CD4-positive, alpha-beta memory T cell (primary cell): ENCODE measurements at regions not wholly inside any gene's neighbourhood (a gene's known extent, or its start where the extent isn't known, plus 50 kb on each side); places are given as distances from the start of the nearest gene placed in this dataset.
A peak's percentile ranks its signal among the peaks of the same experiment; 100 is the strongest.
"Not testable (repeated sequence)": the region's sequence is repeated elsewhere in the genome, so short reads cannot be mapped to it uniquely, and the experiment has no call there.

Source experiments
- CTCF ChIA-PET: fragments of 350-600 bp; sonication (Branson Sonifier 250); formaldehyde crosslinking; loops from one replicate; lab custom pipeline; 2021; ENCODE audit warnings: inconsistent platforms; ENCODE audit not compliant: partially characterized antibody; lab: Charles Lee
- POLR2A ChIA-PET: fragments of 350-600 bp; sonication (Branson Sonifier 250); formaldehyde crosslinking; loops from one replicate; lab custom pipeline; 2021; ENCODE audit not compliant: partially characterized antibody; lab: Charles Lee
- DNase-seq, 5 donors: peaks; one replicate each; pipeline versions ENCODE4 v3.0.0 to v3.0.0-alpha.2; 2020 to 2022; ENCODE audit warnings: mixed read lengths in 1 of 5
- H3K27ac ChIP-seq: one replicate; pipeline ENCODE4 v1.7.0; 2013; ENCODE audit warnings: low read depth, low read length
- H3K27me3 ChIP-seq: 2 replicates; pipeline ENCODE4 v1.7.0; 2013; ENCODE audit warnings: mild to moderate bottlenecking, low read length, moderate library complexity; ENCODE audit not compliant: insufficient read depth
- H3K36me3 ChIP-seq: 2 replicates; pipeline ENCODE4 v1.7.0; 2013; ENCODE audit warnings: mild to moderate bottlenecking, low read length, moderate library complexity; ENCODE audit not compliant: insufficient read depth
- H3K4me1 ChIP-seq: 2 replicates; pipeline ENCODE4 v1.7.0; 2013; ENCODE audit warnings: mild to moderate bottlenecking, low read length, moderate library complexity; ENCODE audit not compliant: insufficient read depth
- H3K4me3 ChIP-seq, 2 donors: one replicate each; pipeline ENCODE4 v1.7.0; 2013; ENCODE audit warnings: low read length in 2 of 2, mild to moderate bottlenecking in 1 of 2
- H3K9me3 ChIP-seq, 2 donors: one replicate each; pipeline ENCODE4 v1.7.0; 2013; ENCODE audit warnings: low read length in 2 of 2, control low read depth in 1 of 2; ENCODE audit not compliant: control insufficient read depth in 1 of 2
- H3K27ac Mint-ChIP-seq, 7 donors: one replicate each; pipeline ENCODE4 v1.8.0; 2020 to 2021; ENCODE audit warnings: mixed read lengths in 7 of 7, mild to moderate bottlenecking in 6 of 7, inconsistent platforms in 3 of 7, moderate library complexity in 3 of 7
- H3K27me3 Mint-ChIP-seq, 2 donors: one replicate each; pipeline ENCODE4 v1.8.0; 2020 to 2021; ENCODE audit warnings: mixed read lengths in 2 of 2
- H3K36me3 Mint-ChIP-seq, 2 donors: one replicate each; pipeline ENCODE4 v1.8.0; 2020 to 2021; ENCODE audit warnings: mixed read lengths in 2 of 2, inconsistent platforms in 1 of 2, mild to moderate bottlenecking in 1 of 2
- H3K4me1 Mint-ChIP-seq, 4 donors: one replicate each; pipeline ENCODE4 v1.8.0; 2020 to 2021; ENCODE audit warnings: mixed read lengths in 4 of 4, mild to moderate bottlenecking in 1 of 4
- H3K4me3 Mint-ChIP-seq, 8 donors: one replicate each; pipeline ENCODE4 v1.8.0; 2020 to 2021; ENCODE audit warnings: mixed read lengths in 8 of 8, mild to moderate bottlenecking in 7 of 8, moderate library complexity in 6 of 8, inconsistent platforms in 3 of 8
- H3K9me3 Mint-ChIP-seq, 8 donors: one replicate each; pipeline ENCODE4 v1.8.0; 2020 to 2021; ENCODE audit warnings: mixed read lengths in 8 of 8, mild to moderate bottlenecking in 5 of 8, inconsistent platforms in 3 of 8, moderate library complexity in 1 of 8
- intact Hi-C: fragments of 100-400 bp; cut with micrococcal nuclease; formaldehyde crosslinking; loops from one replicate; pipeline ENCODE4 v1.15.1; 2023

- H3K4me1 Mint-ChIP-seq, H3K4me1 ChIP-seq, H3K27me3 Mint-ChIP-seq, CTCF ChIA-PET, H3K36me3 Mint-ChIP-seq, intact Hi-C loops, H3K27me3 ChIP-seq, H3K4me3 ChIP-seq, POLR2A ChIA-PET, H3K4me3 Mint-ChIP-seq, H3K27ac ChIP-seq, H3K36me3 ChIP-seq: not testable (repeated sequence)
- Mint-ChIP-seq H3K27ac (peak overlapping the region in 1 of 7 donors; percentile 0), H3K9me3 (peaks cover 11 to 51% (median 47%) of the 10 kb centered on the region in 8 donors)
- DNase-seq: peak in 1 of 5 donors; percentile 67
- peaks cover 0 to 13% of the 10 kb centered on the region in 2 donors for H3K9me3 ChIP-seq
These were observed 195.8 kb upstream of the TPTE start for GRCh38 chr21:10325546-10325945.

GRCh38 chr21:10326146-10326545, 195.2 kb upstream of the TPTE start:
- H3K4me1 Mint-ChIP-seq, intact Hi-C loops, H3K4me3 ChIP-seq, POLR2A ChIA-PET, DNase-seq, H3K4me3 Mint-ChIP-seq, H3K27ac ChIP-seq, CTCF ChIA-PET, H3K27me3 Mint-ChIP-seq, H3K36me3 Mint-ChIP-seq, H3K27me3 ChIP-seq, H3K27ac Mint-ChIP-seq, H3K36me3 ChIP-seq, H3K4me1 ChIP-seq: not testable (repeated sequence)
- peaks cover 16 to 57% (median 53%) of the 10 kb centered on the region in 8 donors for H3K9me3 Mint-ChIP-seq
- peaks cover 0 to 19% of the 10 kb centered on the region in 2 donors for H3K9me3 ChIP-seq

- H3K9me3 Mint-ChIP-seq: peaks cover 19 to 71% (median 64%) of the 10 kb centered on the region in 8 donors
- H3K4me1 ChIP-seq, H3K36me3 Mint-ChIP-seq, H3K27me3 ChIP-seq, H3K27ac Mint-ChIP-seq, intact Hi-C loops, H3K4me3 ChIP-seq, POLR2A ChIA-PET, H3K36me3 ChIP-seq, H3K4me1 Mint-ChIP-seq, H3K27ac ChIP-seq, H3K4me3 Mint-ChIP-seq, H3K27me3 Mint-ChIP-seq, DNase-seq, CTCF ChIA-PET: not testable (repeated sequence)
- H3K9me3 ChIP-seq: peaks cover 0 to 22% of the 10 kb centered on the region in 2 donors
These were observed 192.7 kb upstream of the TPTE start for GRCh38 chr21:10328646-10329045.

GRCh38 chr21:10330641-10331119, 190.7 kb upstream of the TPTE start:
- H3K9me3 Mint-ChIP-seq: peaks cover 18 to 71% (median 64%) of the 10 kb centered on the region in 8 donors
- H3K4me1 ChIP-seq, H3K36me3 Mint-ChIP-seq, H3K27me3 ChIP-seq, H3K36me3 ChIP-seq, H3K4me3 Mint-ChIP-seq, H3K27me3 Mint-ChIP-seq, H3K4me3 ChIP-seq, H3K27ac Mint-ChIP-seq, DNase-seq, H3K4me1 Mint-ChIP-seq, intact Hi-C loops, CTCF ChIA-PET, POLR2A ChIA-PET, H3K27ac ChIP-seq: not testable (repeated sequence)
- peaks cover 0 to 22% of the 10 kb centered on the region in 2 donors for H3K9me3 ChIP-seq

GRCh38 chr21:10331134-10331533, 190.2 kb upstream of the TPTE start:
- CTCF ChIA-PET: not testable (repeated sequence)

GRCh38 chr21:10332935-10333334, 188.4 kb upstream of the TPTE start:
- H3K36me3 Mint-ChIP-seq, H3K4me3 ChIP-seq, H3K4me1 Mint-ChIP-seq, DNase-seq, POLR2A ChIA-PET, H3K27me3 ChIP-seq, H3K4me3 Mint-ChIP-seq, H3K36me3 ChIP-seq, H3K27me3 Mint-ChIP-seq, H3K27ac ChIP-seq, intact Hi-C loops, H3K4me1 ChIP-seq, CTCF ChIA-PET, H3K27ac Mint-ChIP-seq: not testable (repeated sequence)
- peaks cover 15 to 67% (median 58%) of the 10 kb centered on the region in 8 donors for H3K9me3 Mint-ChIP-seq
- H3K9me3 ChIP-seq: peaks cover 4 to 11% of the 10 kb centered on the region in 2 donors

More at GRCh38 chr21:10331134-10331533, 190.2 kb upstream of the TPTE start:
- DNase-seq, H3K36me3 ChIP-seq, H3K27me3 ChIP-seq, POLR2A ChIA-PET, H3K4me1 ChIP-seq, H3K36me3 Mint-ChIP-seq, H3K4me3 ChIP-seq, H3K27ac Mint-ChIP-seq, H3K4me1 Mint-ChIP-seq, H3K27ac ChIP-seq, H3K27me3 Mint-ChIP-seq, intact Hi-C loops, H3K4me3 Mint-ChIP-seq: not testable (repeated sequence)
- peaks cover 0 to 21% of the 10 kb centered on the region in 2 donors for H3K9me3 ChIP-seq
- H3K9me3 Mint-ChIP-seq: peaks cover 18 to 71% (median 64%) of the 10 kb centered on the region in 8 donors

GRCh38 chr21:10334391-10334790, 187.0 kb upstream of the TPTE start:
- H3K36me3 ChIP-seq, H3K4me3 ChIP-seq, intact Hi-C loops, H3K27ac Mint-ChIP-seq, H3K4me1 ChIP-seq, H3K27ac ChIP-seq, H3K27me3 Mint-ChIP-seq, H3K36me3 Mint-ChIP-seq, H3K4me3 Mint-ChIP-seq, DNase-seq, POLR2A ChIA-PET, H3K27me3 ChIP-seq, H3K4me1 Mint-ChIP-seq, CTCF ChIA-PET: not testable (repeated sequence)
- H3K9me3 Mint-ChIP-seq: peaks cover 19 to 65% (median 55%) of the 10 kb centered on the region in 8 donors
- peaks cover 4 to 11% of the 10 kb centered on the region in 2 donors for H3K9me3 ChIP-seq
